GM21737 (cell line): ENCODE measurements at regions not wholly inside any gene's neighbourhood (a gene's known extent, or its start where the extent isn't known, plus 50 kb on each side); places are given as distances from the start of the nearest gene placed in this dataset.

Source experiments
- ATAC-seq: cut with Tn5 transposase; IDR thresholded peaks from one replicate; pipeline ENCODE4 v1.9.1; 2021; ENCODE audit warnings: mild to moderate bottlenecking, moderate library complexity; ENCODE audit not compliant: unreplicated experiment

DNA sequence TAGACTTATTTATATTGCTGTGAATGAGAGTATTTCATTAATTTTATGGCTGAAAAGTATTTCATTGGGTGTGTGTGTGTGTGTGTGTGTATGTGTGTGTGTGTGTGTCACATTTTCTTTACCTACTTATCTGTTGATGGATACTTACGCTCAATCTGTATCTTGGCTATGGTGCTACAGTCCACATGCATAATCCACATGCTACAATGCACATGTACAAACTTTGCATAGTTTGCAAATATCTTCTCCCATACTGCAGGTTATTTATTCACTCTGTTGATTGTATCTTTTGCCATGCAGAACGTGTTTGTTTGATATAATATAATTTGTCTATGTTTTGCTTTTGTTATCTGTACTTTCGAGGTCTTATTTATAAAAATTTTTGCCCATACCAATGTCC is 167.8 kb downstream of the RAB28 start:
- ATAC-seq, result no peak

GRCh38 chr4:13313856-13314255 is 170.3 kb downstream of the RAB28 start:
- ATAC-seq, result no peak

DNA sequence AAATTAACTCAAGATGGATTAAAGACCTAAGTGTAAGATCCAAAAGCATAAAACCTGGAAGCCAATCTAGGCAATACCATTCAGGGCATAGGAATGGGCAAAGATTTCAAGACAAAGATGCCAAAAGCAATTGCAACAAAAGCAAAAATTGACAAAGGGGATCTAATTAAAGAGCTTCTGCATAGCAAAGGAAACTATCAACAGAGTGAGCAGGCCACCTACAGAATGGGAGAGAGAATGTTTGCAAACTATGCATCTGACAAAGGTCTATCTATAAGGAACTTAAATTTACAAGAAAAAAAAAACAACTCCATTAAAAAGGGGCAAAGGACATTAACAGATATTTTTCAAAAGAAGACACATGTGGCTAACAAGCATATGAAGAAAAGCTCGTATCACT is 171.9 kb downstream of the RAB28 start:
- ATAC-seq, result no peak

DNA sequence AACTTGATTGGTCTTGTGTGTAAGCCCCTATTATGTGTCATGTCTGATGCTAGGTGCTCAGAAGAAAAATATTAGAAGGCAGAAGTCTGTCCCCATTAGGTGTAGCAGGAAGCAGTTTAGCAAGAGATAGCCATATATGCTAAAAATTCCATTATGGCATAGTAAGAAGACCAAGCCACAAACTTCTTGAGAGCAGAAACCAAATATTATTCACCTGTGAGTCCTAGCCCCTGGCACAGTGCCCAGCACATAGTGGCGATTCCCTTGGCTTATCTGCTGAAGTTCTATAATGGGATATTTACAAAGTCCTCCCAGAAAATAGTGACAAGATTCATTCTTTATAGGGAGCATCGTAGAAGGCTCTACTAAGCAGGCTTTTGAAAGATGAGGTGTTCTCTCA is 174.4 kb downstream of the RAB28 start:
- no peak for ATAC-seq

DNA sequence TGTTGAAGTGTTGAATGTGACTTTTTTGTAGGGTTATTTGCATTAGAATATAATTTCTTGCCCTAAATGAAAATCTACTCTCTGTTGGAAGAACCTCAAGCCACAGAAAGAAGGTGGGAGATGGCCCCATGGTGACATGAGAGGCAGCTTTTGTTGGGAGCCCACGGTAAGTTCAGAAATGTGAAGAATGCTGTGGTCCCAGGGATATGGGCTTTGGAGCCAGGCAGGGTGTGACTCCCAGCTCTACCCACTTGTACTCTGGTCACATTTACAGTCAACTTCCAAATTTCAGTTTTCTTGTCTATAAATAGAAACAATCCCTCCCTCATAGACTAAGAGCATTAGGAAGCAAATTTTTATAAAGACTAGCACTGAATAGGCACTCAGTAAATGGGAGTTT is 177.8 kb downstream of the RAB28 start:
- ATAC-seq, result no peak

DNA sequence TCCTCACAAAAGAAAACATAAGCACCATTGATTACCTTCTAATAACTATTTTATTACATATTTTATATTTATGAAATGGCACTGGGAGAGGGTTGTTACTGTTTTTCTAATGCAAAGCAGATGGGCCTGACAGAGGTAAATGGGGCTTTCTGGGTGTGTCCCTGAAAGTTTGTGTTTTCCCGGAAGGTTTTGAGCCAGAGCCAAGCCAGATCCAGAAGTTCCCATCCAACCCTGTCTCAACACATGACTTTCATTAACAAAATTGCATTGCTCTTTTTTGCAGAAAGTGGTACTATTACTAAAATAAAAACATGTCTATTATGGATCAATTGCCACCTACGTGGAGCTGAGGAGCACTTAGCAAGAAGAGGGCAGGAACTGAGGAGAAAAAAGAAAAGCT is 181.3 kb downstream of the RAB28 start:
- no peak for ATAC-seq

DNA sequence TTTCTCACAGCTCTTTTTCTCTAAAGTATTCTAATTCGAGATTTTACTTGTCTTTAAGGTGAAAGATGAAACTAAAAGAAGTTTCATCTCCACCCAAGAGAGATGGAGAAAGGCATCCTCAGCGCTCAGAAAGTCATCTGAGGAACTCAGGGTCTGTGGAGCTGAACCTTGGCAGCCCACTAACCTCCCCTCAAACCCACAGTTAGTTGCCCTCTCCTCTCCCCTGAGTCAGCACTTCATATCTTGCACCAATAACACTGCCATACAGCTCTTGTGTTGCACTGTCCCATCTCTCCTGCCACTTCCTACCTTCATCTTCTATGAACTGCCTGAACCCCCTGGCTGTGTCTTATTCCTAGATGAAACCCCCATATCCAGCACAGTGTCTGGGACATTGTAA is 184.8 kb downstream of the RAB28 start:
- ATAC-seq, result no peak

GRCh38 chr4:13298655-13299054 is 185.5 kb downstream of the RAB28 start:
- no peak for ATAC-seq

DNA sequence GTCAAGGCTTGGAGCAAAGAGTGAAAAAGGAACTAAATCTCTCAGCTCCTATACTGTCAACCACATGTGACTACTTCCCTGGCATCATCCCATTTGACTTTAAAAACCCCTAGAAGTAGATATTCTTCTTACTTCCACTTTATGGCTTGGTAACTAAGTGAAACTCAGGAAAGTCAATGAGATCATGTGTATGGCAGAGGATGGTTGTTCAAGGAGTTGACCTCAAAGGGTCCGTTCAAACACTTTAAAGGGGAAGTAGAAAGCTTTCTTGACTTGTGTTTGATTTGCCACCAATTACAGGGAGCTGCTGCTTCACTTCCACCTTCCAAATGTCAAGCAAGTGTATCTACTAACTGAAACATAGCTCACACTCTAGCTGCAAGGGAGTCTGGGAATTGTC is 187.2 kb downstream of the RAB28 start:
- no peak for ATAC-seq

DNA sequence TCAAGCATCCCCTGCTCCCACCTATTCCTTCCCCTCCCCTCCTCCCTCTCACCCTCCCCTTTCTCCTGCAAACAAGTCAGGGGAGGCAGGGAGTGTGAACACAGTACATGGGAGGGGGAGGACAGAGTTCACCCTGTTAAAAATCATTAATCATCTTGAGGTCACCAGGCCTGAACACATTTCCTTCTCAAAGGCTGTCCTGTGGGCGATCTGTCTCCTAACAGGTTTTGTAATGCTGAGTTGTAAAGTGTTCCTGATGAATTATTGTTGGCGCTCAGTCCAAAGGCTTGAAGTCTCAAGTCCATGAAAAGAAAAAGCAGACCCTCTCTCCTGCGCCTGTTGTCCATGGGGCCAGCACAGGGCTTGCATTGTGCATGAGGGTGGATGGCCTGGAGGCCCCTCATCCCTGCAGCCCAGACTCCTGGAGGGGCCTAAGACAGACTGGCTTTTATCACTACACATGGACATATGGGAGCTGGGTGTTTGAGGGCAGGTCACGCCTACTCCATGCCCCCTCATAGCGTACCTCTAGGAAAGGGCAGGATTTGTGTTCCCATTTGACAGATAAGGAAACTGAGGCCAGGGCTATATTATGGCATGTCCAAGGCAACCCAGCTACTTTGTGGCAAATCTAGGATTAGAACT is 189.1 kb downstream of the RAB28 start:
- ATAC-seq, result no peak

GRCh38 chr4:13292372-13292771 is 191.8 kb downstream of the RAB28 start:
- no peak for ATAC-seq

DNA sequence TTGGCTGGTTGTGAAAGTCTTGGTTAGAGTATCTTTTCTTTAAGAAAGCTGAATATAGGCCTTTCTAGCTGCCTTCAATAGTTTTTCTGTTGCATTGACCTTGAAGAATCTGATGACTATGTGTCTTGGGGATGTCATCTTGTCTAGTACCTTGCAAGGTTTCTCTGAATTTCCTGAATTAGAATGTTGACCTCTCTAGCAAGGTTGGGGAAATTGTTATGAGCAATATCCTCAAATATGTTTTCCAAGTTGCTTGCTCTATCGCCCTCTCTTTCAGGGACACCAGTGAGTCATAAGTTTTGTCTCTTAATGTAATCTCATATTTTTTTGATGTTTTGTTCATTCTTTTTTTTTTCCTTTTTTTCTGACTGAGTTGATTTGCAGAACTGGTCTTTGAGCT is 194.7 kb downstream of the RAB28 start:
- no peak for ATAC-seq

DNA sequence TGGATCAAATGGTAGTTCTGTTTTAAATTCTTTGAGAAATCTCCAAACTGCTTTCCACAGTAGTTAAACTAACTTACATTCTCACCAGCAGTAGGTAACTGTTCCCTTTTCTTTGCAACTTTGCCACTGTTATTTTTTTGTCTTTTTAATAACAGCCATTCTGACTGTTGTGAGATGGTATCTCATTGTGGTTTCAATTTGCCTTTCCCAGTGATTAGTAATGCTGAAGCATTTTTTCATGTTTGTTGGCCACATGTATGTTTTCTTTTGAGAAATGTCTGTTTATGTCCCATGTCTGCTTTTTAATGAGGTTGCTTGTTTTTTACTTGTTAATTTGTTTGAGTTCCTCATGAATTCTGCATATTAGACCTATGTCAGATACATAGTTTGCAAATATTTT is 198.8 kb downstream of the RAB28 start:
- ATAC-seq, result no peak

DNA sequence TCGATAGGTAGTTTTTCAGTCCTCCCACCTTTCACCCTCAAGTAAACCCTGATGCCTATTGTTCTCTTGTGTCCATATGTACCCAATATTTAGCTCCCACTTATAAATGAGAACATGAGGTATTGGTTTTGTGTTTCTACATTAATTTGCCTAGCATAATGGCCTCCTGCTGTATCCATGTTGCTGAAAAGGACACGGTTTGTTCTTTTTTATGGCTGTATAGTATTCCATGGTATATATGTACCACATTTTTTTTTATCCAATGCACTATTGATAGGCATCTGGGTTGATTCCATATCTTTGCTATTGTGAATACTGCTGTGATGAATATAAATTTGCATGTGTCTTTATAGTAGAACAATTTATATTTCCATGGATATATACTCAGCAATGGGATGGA is 199.2 kb downstream of the RAB28 start:
- ATAC-seq, result no peak

- ATAC-seq, result no peak
These were observed 207.8 kb downstream of the RAB28 start for GRCh38 chr4:13276357-13276756.

DNA sequence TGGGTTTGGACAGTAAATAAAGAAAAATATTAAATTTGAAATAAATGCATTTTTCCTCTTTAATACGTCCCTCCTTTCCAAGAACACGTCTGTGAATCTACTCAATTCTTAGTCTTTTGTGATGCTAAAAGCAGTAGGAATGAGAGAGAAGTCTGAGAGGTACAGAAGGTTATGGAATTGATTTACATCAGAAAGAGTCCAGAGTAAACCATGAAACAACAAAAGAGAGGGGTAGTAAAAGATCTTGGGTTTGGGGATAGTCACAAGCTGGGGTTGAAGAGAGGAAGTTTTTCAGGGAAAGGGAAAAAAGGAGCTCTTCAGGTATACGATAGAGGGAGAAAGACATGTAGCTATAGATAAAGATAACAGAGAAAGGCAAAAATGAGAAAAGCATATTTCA is 215.4 kb downstream of the RAB28 start:
- no peak for ATAC-seq

DNA sequence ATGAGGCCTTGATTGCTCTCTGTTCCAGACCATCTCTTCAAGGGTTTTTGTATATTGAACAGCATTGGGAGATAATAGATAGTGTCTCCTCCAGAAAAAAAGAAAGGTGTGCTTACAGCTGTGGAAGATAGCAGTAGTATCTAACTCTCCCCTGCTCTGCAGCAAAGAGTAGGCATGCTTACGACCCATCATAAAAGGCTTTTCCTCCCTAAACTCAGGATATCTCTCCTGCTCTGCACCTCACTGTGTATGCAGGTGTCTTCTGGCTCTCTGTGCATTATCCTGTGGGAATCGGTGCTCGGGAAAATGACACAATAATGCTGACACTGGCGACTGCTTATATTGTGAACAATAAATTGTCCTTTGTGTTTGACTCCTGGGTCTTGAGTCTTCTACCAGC is 216.0 kb downstream of the RAB28 start:
- ATAC-seq, result no peak

- ATAC-seq, result no peak
These were observed 217.0 kb downstream of the RAB28 start for GRCh38 chr4:13267091-13267490.

DNA sequence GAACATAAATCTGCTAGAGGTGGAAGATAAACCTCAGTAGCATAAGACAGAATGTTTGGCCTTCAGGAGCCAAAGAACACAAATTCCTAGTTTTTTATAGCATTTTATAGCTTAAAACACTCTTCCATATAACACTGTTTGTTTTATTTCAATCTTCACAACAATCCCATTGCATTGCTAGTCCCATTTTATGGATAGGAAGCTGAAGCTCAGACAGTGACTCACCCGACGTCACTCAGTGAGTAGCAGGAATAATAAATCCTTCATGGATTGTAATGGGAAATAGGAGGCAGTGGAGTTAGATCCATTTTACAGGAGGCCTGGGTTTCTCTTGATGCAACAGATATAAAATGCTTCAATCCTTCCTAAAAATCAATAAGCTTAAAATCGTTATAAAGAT is 217.5 kb downstream of the RAB28 start:
- ATAC-seq, result no peak

- no peak for ATAC-seq
These were observed 220.1 kb downstream of the RAB28 start for GRCh38 chr4:13263967-13264525.

- no peak for ATAC-seq
These were observed 221.3 kb downstream of the RAB28 start for GRCh38 chr4:13262816-13263215.

GRCh38 chr4:13261486-13262257 is 222.5 kb downstream of the RAB28 start:
- ATAC-seq, result no peak
